C4-2B (cell line): ENCODE measurements at regions not wholly inside any gene's neighbourhood (a gene's known extent, or its start where the extent isn't known, plus 50 kb on each side); places are given as distances from the start of the nearest gene placed in this dataset.

Source experiments
- ZFX ChIP-seq: fragments of 450-650 bp; IDR thresholded peaks from 2 replicates; pipeline ENCODE4 v1.6.1; 2017
- TF ChIP-seq, protein P1 (sequence below): fragments of 450-650 bp; conservative IDR thresholded peaks from 2 replicates; pipeline ENCODE4 v1.5.1; 2017; ENCODE audit warnings: mild to moderate bottlenecking

DNA sequence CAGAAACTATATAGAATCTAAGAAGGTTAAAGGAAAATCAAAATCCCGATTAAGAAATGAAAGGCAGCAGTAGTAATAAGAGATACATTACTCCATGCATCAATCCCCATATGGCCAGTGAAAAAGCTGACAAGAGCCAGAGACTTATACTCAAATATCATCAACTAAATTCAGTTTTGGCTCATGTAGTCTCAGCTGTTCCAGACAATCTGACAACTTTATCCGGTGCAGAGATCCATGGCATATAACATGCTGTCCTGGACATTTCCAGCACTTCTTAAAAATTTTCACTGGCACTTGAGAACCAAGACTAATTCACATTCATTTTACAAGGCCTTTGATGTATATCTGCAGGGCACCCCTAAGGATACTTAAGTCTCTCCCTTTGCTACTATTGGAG lies 255.7 kb upstream of the KLHL1 start:
- TF ChIP-seq, protein P1, sequence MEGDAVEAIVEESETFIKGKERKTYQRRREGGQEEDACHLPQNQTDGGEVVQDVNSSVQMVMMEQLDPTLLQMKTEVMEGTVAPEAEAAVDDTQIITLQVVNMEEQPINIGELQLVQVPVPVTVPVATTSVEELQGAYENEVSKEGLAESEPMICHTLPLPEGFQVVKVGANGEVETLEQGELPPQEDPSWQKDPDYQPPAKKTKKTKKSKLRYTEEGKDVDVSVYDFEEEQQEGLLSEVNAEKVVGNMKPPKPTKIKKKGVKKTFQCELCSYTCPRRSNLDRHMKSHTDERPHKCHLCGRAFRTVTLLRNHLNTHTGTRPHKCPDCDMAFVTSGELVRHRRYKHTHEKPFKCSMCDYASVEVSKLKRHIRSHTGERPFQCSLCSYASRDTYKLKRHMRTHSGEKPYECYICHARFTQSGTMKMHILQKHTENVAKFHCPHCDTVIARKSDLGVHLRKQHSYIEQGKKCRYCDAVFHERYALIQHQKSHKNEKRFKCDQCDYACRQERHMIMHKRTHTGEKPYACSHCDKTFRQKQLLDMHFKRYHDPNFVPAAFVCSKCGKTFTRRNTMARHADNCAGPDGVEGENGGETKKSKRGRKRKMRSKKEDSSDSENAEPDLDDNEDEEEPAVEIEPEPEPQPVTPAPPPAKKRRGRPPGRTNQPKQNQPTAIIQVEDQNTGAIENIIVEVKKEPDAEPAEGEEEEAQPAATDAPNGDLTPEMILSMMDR = no peak
- TF ChIP-seq ZFX = no peak
